ENCODE measurements at regions not wholly inside any gene's neighbourhood (a gene's known extent, or its start where the extent isn't known, plus 50 kb on each side); places are given as distances from the start of the nearest gene placed in this dataset.
"Not testable (repeated sequence)": the region's sequence is repeated elsewhere in the genome, so short reads cannot be mapped to it uniquely, and the experiment has no call there.

DNA sequence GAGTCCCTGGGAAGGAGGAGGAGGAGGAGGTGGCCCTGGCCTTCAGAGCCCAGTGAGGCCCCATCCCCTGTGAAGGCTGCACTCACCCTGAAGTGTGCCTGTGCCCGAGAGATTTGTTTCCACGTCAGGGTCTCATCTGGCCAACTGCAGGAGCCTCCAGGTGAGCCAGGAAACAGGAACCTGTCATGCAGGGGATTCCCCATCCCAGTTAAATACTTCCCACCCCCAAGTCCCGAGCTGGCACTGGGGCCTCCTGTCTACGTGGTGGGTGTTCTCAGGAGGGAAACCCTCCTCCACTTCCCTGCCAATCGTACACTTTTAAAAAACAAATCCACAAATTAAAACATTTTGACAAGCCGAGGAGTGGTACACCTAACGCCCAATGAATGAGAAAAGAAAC is 50.9 kb upstream of the SFSWAP start:
- not testable (repeated sequence) for TF ChIP-seq CTCF, POLR2A (IDR thresholded peaks at IDR 0.05)

All from esophagus squamous epithelium (tissue), 4 donors.